ENCODE measurements at regions not wholly inside any gene's neighbourhood (a gene's known extent, or its start where the extent isn't known, plus 50 kb on each side); places are given as distances from the start of the nearest gene placed in this dataset.

GRCh38 chr2:151113318-151113717 lies 148.3 kb downstream of the RBM43 start:
- TF ChIP-seq FOXP2 (optimal IDR thresholded peaks at IDR 0.05; ENCODE audit: borderline replicate concordance, extremely low read depth, extremely low read length, insufficient read depth), result no peak

- no peak for TF ChIP-seq FOXP2 (optimal IDR thresholded peaks at IDR 0.05; ENCODE audit: borderline replicate concordance, extremely low read depth, extremely low read length, insufficient read depth)
- no peak for TF ChIP-seq TAF1 (IDR thresholded peaks at IDR 0.05; ENCODE audit: borderline replicate concordance, insufficient read depth, low read length)
- no peak for TF ChIP-seq POLR2AphosphoS5 (IDR thresholded peaks at IDR 0.05; ENCODE audit: low read depth, low read length)
- no peak for TF ChIP-seq SIN3A (IDR thresholded peaks at IDR 0.05; ENCODE audit: borderline replicate concordance, insufficient read depth, low read length)
- no peak for TF ChIP-seq REST (IDR thresholded peaks at IDR 0.05; ENCODE audit: insufficient read depth in 1 of 2, low read depth in 2 of 2, low read length in 2 of 2)
Observed at GRCh38 chr2:151111599-151112278, 149.9 kb downstream of the RBM43 start.

GRCh38 chr2:151106805-151107506 lies 154.7 kb downstream of the RBM43 start:
- TF ChIP-seq REST (IDR thresholded peaks at IDR 0.05; ENCODE audit: insufficient read depth in 1 of 2, low read depth in 2 of 2, low read length in 2 of 2) (no peak), TAF1 (IDR thresholded peaks at IDR 0.05; ENCODE audit: borderline replicate concordance, insufficient read depth, low read length) (no peak), POLR2AphosphoS5 (IDR thresholded peaks at IDR 0.05; ENCODE audit: low read depth, low read length) (no peak), FOXP2 (optimal IDR thresholded peaks at IDR 0.05; ENCODE audit: borderline replicate concordance, extremely low read depth, extremely low read length, insufficient read depth) (no peak), SIN3A (IDR thresholded peaks at IDR 0.05; ENCODE audit: borderline replicate concordance, insufficient read depth, low read length) (no peak)

GRCh38 chr2:151103551-151103950 lies 158.1 kb downstream of the RBM43 start:
- no peak for TF ChIP-seq TAF1 (IDR thresholded peaks at IDR 0.05; ENCODE audit: borderline replicate concordance, insufficient read depth, low read length)
- TF ChIP-seq FOXP2 (optimal IDR thresholded peaks at IDR 0.05; ENCODE audit: borderline replicate concordance, extremely low read depth, extremely low read length, insufficient read depth), result no peak
- TF ChIP-seq SIN3A (IDR thresholded peaks at IDR 0.05; ENCODE audit: borderline replicate concordance, insufficient read depth, low read length), result no peak
- no peak for TF ChIP-seq REST (IDR thresholded peaks at IDR 0.05; ENCODE audit: insufficient read depth in 1 of 2, low read depth in 2 of 2, low read length in 2 of 2)
- no peak for TF ChIP-seq POLR2AphosphoS5 (IDR thresholded peaks at IDR 0.05; ENCODE audit: low read depth, low read length)

- TF ChIP-seq FOXP2 (optimal IDR thresholded peaks at IDR 0.05; ENCODE audit: borderline replicate concordance, extremely low read depth, extremely low read length, insufficient read depth), result no peak
- no peak for TF ChIP-seq SIN3A (IDR thresholded peaks at IDR 0.05; ENCODE audit: borderline replicate concordance, insufficient read depth, low read length)
Observed at GRCh38 chr2:151102226-151102625, 159.4 kb downstream of the RBM43 start.

GRCh38 chr2:151098841-151099240 lies 162.8 kb downstream of the RBM43 start:
- no peak for TF ChIP-seq SIN3A (IDR thresholded peaks at IDR 0.05; ENCODE audit: borderline replicate concordance, insufficient read depth, low read length)
- TF ChIP-seq TAF1 (IDR thresholded peaks at IDR 0.05; ENCODE audit: borderline replicate concordance, insufficient read depth, low read length), result no peak
- no peak for TF ChIP-seq FOXP2 (optimal IDR thresholded peaks at IDR 0.05; ENCODE audit: borderline replicate concordance, extremely low read depth, extremely low read length, insufficient read depth)
- TF ChIP-seq POLR2AphosphoS5 (IDR thresholded peaks at IDR 0.05; ENCODE audit: low read depth, low read length), result no peak
- no peak for TF ChIP-seq REST (IDR thresholded peaks at IDR 0.05; ENCODE audit: insufficient read depth in 1 of 2, low read depth in 2 of 2, low read length in 2 of 2)

Measured in PFSK-1 (cell line).